ENCODE measurements at regions not wholly inside any gene's neighbourhood (a gene's known extent, or its start where the extent isn't known, plus 50 kb on each side); places are given as distances from the start of the nearest gene placed in this dataset.

- TF ChIP-seq FIP1L1 (IDR thresholded peaks at IDR 0.05; ENCODE audit: low read depth, low read length, poor library complexity, severe bottlenecking) (no peak), CTCF (IDR thresholded peaks at IDR 0.05 in 2 of 3, conservative IDR thresholded peaks at IDR 0.05 in 1 of 3; ENCODE audit: insufficient read depth in 2 of 3, low read depth in 1 of 3, low read length in 3 of 3) (no peak), ATF3 (IDR thresholded peaks at IDR 0.05) (no peak), ATF3 (CRISPR knock-in tag; conservative IDR thresholded peaks at IDR 0.05) (no peak), TOE1 (IDR thresholded peaks at IDR 0.05; ENCODE audit: borderline replicate concordance) (no peak), TOE1 (CRISPR knock-in tag; IDR thresholded peaks at IDR 0.05; ENCODE audit: borderline replicate concordance, low read depth) (no peak), TEAD4 (IDR thresholded peaks at IDR 0.05; ENCODE audit: low read length) (no peak), TEAD4 (CRISPR knock-in tag; IDR thresholded peaks at IDR 0.05; ENCODE audit: borderline replicate concordance) (no peak), TRIM25 (IDR thresholded peaks at IDR 0.05; ENCODE audit: borderline replicate concordance) (no peak), FOXK2 (conservative IDR thresholded peaks at IDR 0.05 in 1 of 2, IDR thresholded peaks at IDR 0.05 in 1 of 2; ENCODE audit: low read depth in 2 of 2) (no peak), MXI1 (IDR thresholded peaks at IDR 0.05; ENCODE audit: low read depth, low read length) (no peak), KDM2B (CRISPR knock-in tag; IDR thresholded peaks at IDR 0.05) (no peak), NFE2 (IDR thresholded peaks at IDR 0.05; ENCODE audit: low read depth) (no peak)
These were observed 1231.9 kb upstream of the C9orf72 start for GRCh38 chr9:28805197-28805596.

Data from K562 (cell line).